GM12891 (cell line): ENCODE measurements at regions not wholly inside any gene's neighbourhood (a gene's known extent, or its start where the extent isn't known, plus 50 kb on each side); places are given as distances from the start of the nearest gene placed in this dataset.

Experiments
- POLR2A ChIP-seq: IDR thresholded peaks from 2 replicates; pipeline ENCODE4 v1.6.1; 2011; ENCODE audit warnings: low read depth, low read length, control low read depth
- SPI1 ChIP-seq: IDR thresholded peaks from 2 replicates; pipeline ENCODE4 v1.6.1; 2011; ENCODE audit warnings: low read depth, low read length, control low read depth

GRCh38 chr2:104385743-104386142, 468.2 kb upstream of the POU3F3 start:
- TF ChIP-seq POLR2A (no peak), SPI1 (no peak)
